Left ventricle myocardium inferior (tissue), 1 donor: ENCODE measurements at regions not wholly inside any gene's neighbourhood (a gene's known extent, or its start where the extent isn't known, plus 50 kb on each side); places are given as distances from the start of the nearest gene placed in this dataset.

Source experiments
- DNase-seq: peaks from one replicate; pipeline ENCODE4 v3.0.0-alpha.2; 2020
- H3K27ac ChIP-seq: fragments of 200-600 bp; replicated peaks from 2 replicates; pipeline ENCODE4 v1.8.0; 2021
- H3K27me3 ChIP-seq: fragments of 200-600 bp; 2 replicates; pipeline ENCODE4 v1.8.0; 2021; ENCODE audit warnings: low read depth
- H3K36me3 ChIP-seq: fragments of 200-600 bp; 2 replicates; pipeline ENCODE4 v1.8.0; 2021
- H3K4me1 ChIP-seq: fragments of 200-600 bp; 2 replicates; pipeline ENCODE4 v1.8.0; 2021
- H3K4me3 ChIP-seq: fragments of 200-600 bp; 2 replicates; pipeline ENCODE4 v1.8.0; 2021; ENCODE audit warnings: mild to moderate bottlenecking, moderate library complexity
- H3K9me3 ChIP-seq: fragments of 200-600 bp; replicated peaks from 2 replicates; pipeline ENCODE4 v1.8.0; 2021
- intact Hi-C: fragments of 100-400 bp; cut with micrococcal nuclease; formaldehyde crosslinking; loops from one replicate; pipeline ENCODE4 v1.11.0; 2022
- TF ChIP-seq, protein P1 (sequence below): fragments of 200-600 bp; IDR thresholded peaks from 2 replicates; pipeline ENCODE4 v1.8.0; 2021; ENCODE audit warnings: antibody characterized with exemption, mild to moderate bottlenecking, borderline replicate concordance
- donor health status: DM: no; HTN: yes; CAD: no; lungs with severe emphysema.

DNA sequence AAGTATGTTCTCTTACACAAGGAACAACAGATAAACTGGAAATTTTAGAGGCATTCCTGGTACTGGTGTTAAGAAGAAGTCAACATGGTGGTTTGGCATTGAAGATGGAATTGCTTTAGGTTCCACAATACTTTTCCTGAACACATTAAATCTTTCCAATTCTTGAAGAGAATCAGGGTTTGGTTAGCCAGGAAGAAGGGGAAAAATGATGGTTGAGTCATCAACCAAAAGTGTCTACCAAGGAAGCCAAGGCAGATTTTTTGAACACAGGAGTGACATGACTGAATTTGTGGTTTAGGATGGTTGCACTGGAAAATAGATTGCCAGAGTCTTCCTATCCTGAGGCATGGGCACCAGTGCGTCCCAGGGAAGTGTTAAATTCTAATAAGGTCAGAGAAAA is 433.4 kb downstream of the TMEM38B start:
- H3K27me3 ChIP-seq, result no peaks in the 10 kb centered on the region
- no peak overlapping the region for H3K4me3 ChIP-seq
- intact Hi-C loops, result no loop called here
- H3K27ac ChIP-seq, result no peak overlapping the region
- DNase-seq, result no peak
- TF ChIP-seq, protein P1, sequence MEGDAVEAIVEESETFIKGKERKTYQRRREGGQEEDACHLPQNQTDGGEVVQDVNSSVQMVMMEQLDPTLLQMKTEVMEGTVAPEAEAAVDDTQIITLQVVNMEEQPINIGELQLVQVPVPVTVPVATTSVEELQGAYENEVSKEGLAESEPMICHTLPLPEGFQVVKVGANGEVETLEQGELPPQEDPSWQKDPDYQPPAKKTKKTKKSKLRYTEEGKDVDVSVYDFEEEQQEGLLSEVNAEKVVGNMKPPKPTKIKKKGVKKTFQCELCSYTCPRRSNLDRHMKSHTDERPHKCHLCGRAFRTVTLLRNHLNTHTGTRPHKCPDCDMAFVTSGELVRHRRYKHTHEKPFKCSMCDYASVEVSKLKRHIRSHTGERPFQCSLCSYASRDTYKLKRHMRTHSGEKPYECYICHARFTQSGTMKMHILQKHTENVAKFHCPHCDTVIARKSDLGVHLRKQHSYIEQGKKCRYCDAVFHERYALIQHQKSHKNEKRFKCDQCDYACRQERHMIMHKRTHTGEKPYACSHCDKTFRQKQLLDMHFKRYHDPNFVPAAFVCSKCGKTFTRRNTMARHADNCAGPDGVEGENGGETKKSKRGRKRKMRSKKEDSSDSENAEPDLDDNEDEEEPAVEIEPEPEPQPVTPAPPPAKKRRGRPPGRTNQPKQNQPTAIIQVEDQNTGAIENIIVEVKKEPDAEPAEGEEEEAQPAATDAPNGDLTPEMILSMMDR, result no peak
- peaks cover 8% of the 10 kb centered on the region for H3K4me1 ChIP-seq
- H3K36me3 ChIP-seq, result no peaks in the 10 kb centered on the region
- peaks cover 9% of the 10 kb centered on the region for H3K9me3 ChIP-seq

DNA sequence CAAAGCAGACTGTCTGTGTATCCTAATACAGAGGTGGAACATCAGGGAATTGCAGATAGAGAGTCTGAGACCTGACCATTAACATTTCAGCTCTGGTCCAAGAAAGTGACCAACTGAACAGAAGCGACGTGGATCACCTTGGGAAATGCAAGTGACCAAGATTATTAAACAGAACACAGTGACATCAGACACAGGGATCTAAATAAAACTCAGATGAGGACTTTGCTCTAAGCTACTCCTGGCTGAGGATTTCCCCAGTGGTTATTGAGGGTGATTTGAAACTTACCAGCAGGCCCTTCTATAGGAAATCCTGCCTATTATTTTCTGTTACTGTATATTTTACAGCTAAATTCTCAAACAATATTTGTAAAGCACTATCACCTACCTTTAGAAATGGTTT is 436.0 kb downstream of the TMEM38B start:
- no peaks in the 10 kb centered on the region for H3K27me3 ChIP-seq
- peaks cover 8% of the 10 kb centered on the region for H3K4me1 ChIP-seq
- H3K36me3 ChIP-seq, result no peaks in the 10 kb centered on the region
- no peak for DNase-seq
- H3K9me3 ChIP-seq, result peaks cover 5% of the 10 kb centered on the region
- no peak overlapping the region for H3K27ac ChIP-seq
- TF ChIP-seq, protein P1, result no peak
- intact Hi-C loops, result no loop called here
- H3K4me3 ChIP-seq, result no peak overlapping the region

DNA sequence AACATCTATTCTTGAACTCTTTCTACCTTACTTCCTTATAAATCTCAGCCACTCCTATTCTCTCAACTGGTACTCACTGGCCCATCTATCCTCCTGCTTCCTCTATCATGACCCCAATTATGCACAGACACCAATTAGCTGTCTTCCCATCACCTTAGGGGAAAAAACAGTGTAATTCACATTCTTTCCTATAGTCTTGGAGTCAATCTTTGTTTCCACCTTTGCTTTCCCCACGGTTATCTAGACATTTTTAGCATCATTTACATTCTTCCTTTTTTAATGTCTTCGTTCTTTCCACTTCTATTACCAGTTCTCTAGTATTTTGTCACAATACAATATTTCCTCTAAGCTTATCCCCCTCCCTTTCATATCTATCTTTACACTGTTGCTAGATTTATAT is 449.4 kb downstream of the TMEM38B start:
- Histone ChIP-seq H3K36me3 (no peaks in the 10 kb centered on the region), H3K4me3 (no peak overlapping the region), H3K9me3 (peaks cover 3% of the 10 kb centered on the region), H3K4me1 (no peaks in the 10 kb centered on the region), H3K27ac (no peak overlapping the region), H3K27me3 (no peaks in the 10 kb centered on the region)
- TF ChIP-seq, protein P1, result no peak
- intact Hi-C loops, result no loop called here
- DNase-seq, result no peak

DNA sequence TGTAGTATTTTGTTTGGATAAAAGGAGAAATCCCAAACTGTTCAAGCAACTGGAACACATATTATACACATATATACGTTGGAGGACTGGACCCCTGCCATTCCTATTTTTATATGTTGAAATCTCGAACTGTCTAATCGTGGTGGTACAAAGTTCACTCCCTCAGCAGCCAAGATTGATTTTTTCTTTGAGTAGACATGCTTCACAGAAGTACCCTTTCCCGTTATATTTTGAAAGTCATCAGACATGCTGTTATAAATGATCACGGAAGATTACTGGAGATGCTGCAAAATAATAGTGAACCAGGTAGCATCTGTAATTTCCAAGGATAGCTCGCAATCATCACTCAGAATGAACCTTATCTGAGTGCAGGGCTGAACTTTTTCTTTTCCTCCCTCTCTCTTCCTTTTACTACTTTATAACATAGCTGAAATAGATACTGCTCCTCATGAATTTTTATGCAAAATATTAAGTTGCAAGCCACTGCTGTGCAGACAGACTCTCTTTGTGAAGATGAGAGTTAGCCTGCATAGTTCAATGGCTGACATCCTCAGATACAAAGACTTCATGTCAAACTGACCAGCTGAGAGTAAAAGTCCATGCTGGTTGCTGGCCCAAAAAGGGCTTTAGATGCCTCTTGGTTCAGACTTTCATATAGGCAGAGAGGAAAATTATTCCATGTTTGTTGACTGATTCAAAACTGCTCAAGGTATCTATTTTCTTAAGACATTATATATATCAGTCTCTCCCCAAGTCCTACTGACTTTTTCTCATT is 451.9 kb downstream of the TMEM38B start:
- Histone ChIP-seq H3K4me1 (no peaks in the 10 kb centered on the region), H3K27me3 (no peaks in the 10 kb centered on the region), H3K36me3 (no peaks in the 10 kb centered on the region), H3K27ac (no peak overlapping the region), H3K9me3 (peaks cover 3% of the 10 kb centered on the region), H3K4me3 (no peak overlapping the region)
- TF ChIP-seq, protein P1, result no peak
- intact Hi-C loops, result no loop called here
- DNase-seq, result no peak

DNA sequence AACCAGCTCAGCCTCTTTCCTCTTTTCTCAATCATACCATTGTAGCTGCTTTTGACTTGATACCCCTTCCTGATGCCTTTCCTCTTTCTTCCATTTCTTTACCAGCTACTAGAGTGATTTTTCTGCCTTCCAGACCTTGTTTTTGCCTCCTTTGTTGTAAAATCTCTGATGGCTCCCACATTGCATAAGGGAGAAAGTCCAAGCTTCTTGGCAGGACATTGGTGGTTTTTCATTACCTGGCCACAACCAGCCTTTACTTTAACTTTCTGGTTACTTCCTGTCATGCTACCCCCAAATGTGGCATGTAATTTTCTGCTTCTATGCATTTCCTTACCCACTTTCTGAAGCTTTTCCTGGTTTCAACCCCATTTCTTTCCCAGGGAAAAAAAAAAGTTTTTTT is 452.5 kb downstream of the TMEM38B start:
- H3K9me3 ChIP-seq, result peaks cover 3% of the 10 kb centered on the region

More for the DNA sequence above, 452.5 kb downstream of the TMEM38B start:
- no peaks in the 10 kb centered on the region for H3K36me3 ChIP-seq
- H3K4me3 ChIP-seq, result no peak overlapping the region
- intact Hi-C loops, result no loop called here
- no peaks in the 10 kb centered on the region for H3K27me3 ChIP-seq
- H3K27ac ChIP-seq, result no peak overlapping the region
- no peaks in the 10 kb centered on the region for H3K4me1 ChIP-seq
- TF ChIP-seq, protein P1, result no peak
- no peak for DNase-seq
